Neuronal stem cell (in vitro differentiated cells): ENCODE measurements at regions not wholly inside any gene's neighbourhood (a gene's known extent, or its start where the extent isn't known, plus 50 kb on each side); places are given as distances from the start of the nearest gene placed in this dataset.

Experiments used
- DNase-seq: peaks from one replicate; pipeline ENCODE4 v3.0.0-alpha.2; 2013; ENCODE audit warnings: low spot score
- H2AFZ ChIP-seq: one replicate; pipeline ENCODE4 v1.6.1; 2013; ENCODE audit warnings: mild to moderate bottlenecking, low read length, inconsistent platforms
- H2AK5ac ChIP-seq: 2 replicates; pipeline ENCODE4 v1.6.1; 2013; ENCODE audit warnings: low read depth, mild to moderate bottlenecking, inconsistent platforms, low read length, moderate library complexity, mixed read lengths
- H2BK120ac ChIP-seq: 2 replicates; pipeline ENCODE4 v1.6.1; 2013; ENCODE audit warnings: low read depth, mild to moderate bottlenecking, inconsistent platforms, low read length, moderate library complexity, mixed read lengths
- H2BK12ac ChIP-seq: one replicate; pipeline ENCODE4 v1.6.1; 2013; ENCODE audit warnings: low read length, inconsistent platforms
- H2BK15ac ChIP-seq: 2 replicates; pipeline ENCODE4 v1.6.1; 2013; ENCODE audit warnings: mild to moderate bottlenecking, low read length, inconsistent platforms, mixed read lengths
- H2BK5ac ChIP-seq: one replicate; pipeline ENCODE4 v1.6.1; 2013; ENCODE audit warnings: inconsistent platforms, mild to moderate bottlenecking, low read length, moderate library complexity
- H3K14ac ChIP-seq: one replicate; pipeline ENCODE4 v1.6.1; 2013; ENCODE audit warnings: low read length, inconsistent platforms
- H3K18ac ChIP-seq: 2 replicates; pipeline ENCODE4 v1.6.1; 2013; ENCODE audit warnings: low read length, inconsistent platforms
- H3K23ac ChIP-seq: 2 replicates; pipeline ENCODE4 v1.6.1; 2013; ENCODE audit warnings: low read depth, mild to moderate bottlenecking, mixed read lengths, low read length, inconsistent platforms; ENCODE audit not compliant: poor library complexity
- H3K27ac ChIP-seq: replicated peaks from 3 replicates; pipeline ENCODE4 v1.5.1; 2013; ENCODE audit warnings: low read length, inconsistent platforms
- H3K27me3 ChIP-seq, 3 experiments: 2 replicates each; pipeline ENCODE4 v1.6.1; 2013; ENCODE audit warnings: low read length in 3 of 3, mild to moderate bottlenecking in 2 of 3, inconsistent platforms in 1 of 3, low read depth in 1 of 3, mixed read lengths in 1 of 3, moderate library complexity in 1 of 3; ENCODE audit not compliant: control insufficient read depth in 3 of 3, insufficient read depth in 3 of 3
- H3K36me3 ChIP-seq, 2 donors: replicated peaks in 1 of 2; 2 replicates each; pipeline ENCODE4 v1.6.1; 2013; ENCODE audit warnings: low read length in 2 of 2; ENCODE audit not compliant: control insufficient read depth in 2 of 2, insufficient read depth in 2 of 2
- H3K4ac ChIP-seq: 2 replicates; pipeline ENCODE4 v1.6.1; 2013; ENCODE audit warnings: inconsistent platforms, mild to moderate bottlenecking, low read length, moderate library complexity
- H3K4me1 ChIP-seq, 2 donors: 1 replicate in 1 of 2; 2 replicates in 1 of 2; pipeline ENCODE4 v1.6.1; 2013; ENCODE audit warnings: low read length in 2 of 2, low read depth in 1 of 2; ENCODE audit not compliant: control insufficient read depth in 2 of 2, insufficient read depth in 1 of 2
- H3K4me2 ChIP-seq: one replicate; pipeline ENCODE4 v1.6.1; 2013; ENCODE audit warnings: mild to moderate bottlenecking, low read length, inconsistent platforms; ENCODE audit not compliant: insufficient read depth, poor library complexity, severe bottlenecking
- H3K4me3 ChIP-seq, 2 donors: 2 replicates each; pipeline ENCODE4 v1.5.1; 2013; ENCODE audit warnings: low read length in 2 of 2, mild to moderate bottlenecking in 2 of 2, inconsistent platforms in 1 of 2, moderate library complexity in 1 of 2
- H3K79me1 ChIP-seq: one replicate; pipeline ENCODE4 v1.6.1; 2013; ENCODE audit warnings: low read depth, mild to moderate bottlenecking, inconsistent platforms, low read length, moderate library complexity
- H3K9ac ChIP-seq: one replicate; pipeline ENCODE4 v1.6.1; 2013; ENCODE audit warnings: mild to moderate bottlenecking, low read depth, low read length, inconsistent platforms; ENCODE audit not compliant: poor library complexity
- H3K9me3 ChIP-seq, 2 donors: replicated peaks in 1 of 2; 2 replicates each; pipeline versions ENCODE3 to v1.6.1; 2013; ENCODE audit warnings: low read length in 2 of 2, mild to moderate bottlenecking in 2 of 2, inconsistent platforms in 1 of 2, low read depth in 1 of 2, mixed read lengths in 1 of 2, moderate library complexity in 1 of 2; ENCODE audit not compliant: control insufficient read depth in 2 of 2, insufficient read depth in 1 of 2
- H4K8ac ChIP-seq: one replicate; pipeline ENCODE4 v1.6.1; 2013; ENCODE audit warnings: low read depth, mild to moderate bottlenecking, inconsistent platforms, low read length, moderate library complexity
- H4K91ac ChIP-seq: one replicate; pipeline ENCODE4 v1.6.1; 2013; ENCODE audit warnings: low read length, low read depth, mild to moderate bottlenecking, inconsistent platforms; ENCODE audit not compliant: poor library complexity
- WGBS, 2 donors: extraction: QIAGEN DNeasy Blood & Tissue Kit; methylation state at CpG; one replicate each; pipeline ENCODE4 v1.1.7; 2013; ENCODE audit warnings: missing lambda C conversion rate in 2 of 2, mixed read lengths in 1 of 2; ENCODE audit not compliant: insufficient read length in 2 of 2, insufficient replicate concordance in 1 of 2; ENCODE audit errors: extremely low coverage in 2 of 2; 5-methylcytosine and 5-hydroxymethylcytosine counted together

DNA sequence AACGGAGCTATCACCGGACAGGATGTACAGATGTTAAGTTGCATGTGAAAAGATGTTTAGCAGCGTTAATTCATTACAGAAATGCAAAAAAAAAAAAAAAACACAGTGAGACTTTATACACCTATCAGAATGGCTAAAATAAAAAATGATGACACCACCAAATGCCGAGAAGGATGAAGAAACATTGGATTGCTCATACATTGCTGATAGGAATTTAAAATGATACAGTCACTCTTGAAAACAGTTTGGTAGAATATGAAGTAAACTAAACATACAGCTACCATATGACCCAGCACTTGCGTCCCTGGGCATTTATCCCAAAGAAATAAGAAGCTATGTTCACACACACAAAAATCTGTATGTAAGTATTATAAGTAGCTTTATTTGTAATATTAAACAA lies 574.1 kb downstream of the SLC16A7 start:
- no peaks in the 10 kb centered on the region for H3K4me1 ChIP-seq
- no peak overlapping the region for H3K4me3 ChIP-seq
- H2AFZ ChIP-seq: no peak overlapping the region
- H4K91ac ChIP-seq: no peak overlapping the region
- no CpG with 5 or more reads among the region's 5 CpGs for WGBS, 2 donors
- no peak overlapping the region for H3K23ac ChIP-seq
- no peak overlapping the region for H2BK12ac ChIP-seq
- no peaks in the 10 kb centered on the region for H3K79me1 ChIP-seq
- no peak overlapping the region for H2BK15ac ChIP-seq
- no peak overlapping the region for H3K18ac ChIP-seq
- no peak overlapping the region for H3K14ac ChIP-seq
- no peak overlapping the region for H3K4me2 ChIP-seq
- H2AK5ac ChIP-seq: no peak overlapping the region
- no peak overlapping the region for H2BK120ac ChIP-seq
- no peak overlapping the region for H4K8ac ChIP-seq
- H3K4ac ChIP-seq: no peak overlapping the region
- no peak overlapping the region for H3K27ac ChIP-seq
- no peaks in the 10 kb centered on the region for H3K9me3 ChIP-seq
- no peak overlapping the region for H3K9ac ChIP-seq
- H2BK5ac ChIP-seq: no peak overlapping the region
- no peaks in the 10 kb centered on the region for H3K27me3 ChIP-seq
- H3K36me3 ChIP-seq: no peaks in the 10 kb centered on the region
- DNase-seq: no peak

DNA sequence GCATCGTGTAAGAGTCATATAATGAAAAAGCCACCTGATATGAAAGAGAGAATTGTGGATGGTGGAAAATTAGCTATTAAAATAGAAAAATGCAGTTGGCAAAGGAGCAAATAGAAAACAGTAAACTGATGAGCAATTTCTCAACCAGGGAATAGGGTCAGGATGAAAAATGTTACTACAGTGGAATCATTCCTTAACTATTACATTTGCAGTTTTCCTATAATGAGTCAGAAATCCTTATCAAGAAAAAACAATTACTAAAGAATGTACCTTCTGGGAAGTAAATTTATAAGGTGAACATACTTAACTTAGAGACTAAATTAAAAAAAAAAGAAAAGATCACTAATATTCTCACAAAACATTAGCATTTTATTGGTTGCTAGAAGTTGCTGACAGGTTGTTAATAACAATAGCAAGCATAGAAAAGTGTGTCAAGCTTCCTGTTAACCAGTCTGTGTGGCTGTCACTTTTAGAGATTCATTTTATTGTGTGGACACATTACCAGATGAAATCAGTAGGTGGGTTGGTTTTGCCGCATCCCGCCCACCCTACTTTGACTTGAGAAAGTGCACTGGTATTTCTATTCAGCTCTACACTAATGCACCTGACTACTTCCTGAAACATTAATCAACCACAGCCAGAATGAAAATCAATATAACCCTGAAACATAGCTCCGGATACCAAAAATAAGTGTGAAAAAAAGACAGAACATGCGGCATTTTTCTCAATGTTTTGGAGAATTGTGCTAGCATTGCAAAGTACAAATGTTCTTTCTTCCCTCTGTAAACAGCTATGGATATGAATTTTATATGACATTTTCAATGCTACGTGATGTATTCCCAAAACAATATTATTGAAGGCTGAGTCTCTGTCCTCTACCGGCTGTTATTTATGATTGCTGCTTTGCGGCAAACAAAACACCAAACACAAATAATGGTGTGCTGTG lies 576.7 kb downstream of the SLC16A7 start:
- no peak overlapping the region for H3K18ac ChIP-seq

DNA sequence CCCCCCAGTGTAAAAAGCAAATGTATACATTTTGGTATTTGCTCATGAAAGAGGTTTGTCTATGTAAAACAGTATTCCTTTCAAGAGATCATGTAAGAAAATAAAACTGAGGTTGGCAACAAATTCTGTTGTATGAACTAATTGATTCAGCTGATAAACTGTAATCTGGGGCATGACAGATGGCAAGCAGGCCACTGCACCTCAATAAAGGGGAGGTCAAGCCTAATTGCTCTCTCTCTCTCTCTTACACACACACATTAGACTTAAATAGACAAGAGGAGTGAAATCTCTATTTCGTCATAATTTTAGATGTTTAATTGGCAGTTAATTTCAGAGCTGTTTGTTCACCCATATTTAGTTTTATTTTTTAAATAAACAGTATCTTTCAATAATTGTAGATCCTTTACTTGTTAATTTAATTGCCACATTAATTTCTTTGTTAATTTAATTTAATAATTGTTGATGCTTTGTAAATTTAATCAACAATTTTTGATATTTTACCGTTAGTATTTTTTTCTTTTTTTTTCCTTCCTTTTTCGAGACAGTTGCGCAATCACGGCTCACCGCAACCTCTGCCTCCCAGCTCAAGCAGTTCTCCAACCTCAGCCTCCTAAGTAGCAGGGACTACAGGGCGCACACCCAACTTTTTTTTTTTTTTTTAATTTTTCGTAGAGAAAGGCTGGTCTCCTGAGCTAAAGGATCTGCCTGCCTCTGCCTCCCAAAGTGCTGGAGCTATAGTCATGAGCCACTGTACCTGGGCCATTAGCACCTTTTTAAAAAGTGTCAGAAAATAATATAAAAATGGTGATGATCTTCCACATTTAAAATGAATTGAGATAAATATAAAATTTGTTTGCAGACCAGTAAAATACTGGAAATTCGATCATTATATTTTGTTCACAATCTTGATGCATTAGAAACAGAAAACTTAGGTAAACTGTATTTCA lies 577.7 kb downstream of the SLC16A7 start:
- no peak overlapping the region for H3K9ac ChIP-seq
- H4K91ac ChIP-seq: no peak overlapping the region
- no peak overlapping the region for H2BK5ac ChIP-seq
- no peak overlapping the region for H2BK15ac ChIP-seq
- H2AK5ac ChIP-seq: no peak overlapping the region
- no peak overlapping the region for H2BK120ac ChIP-seq
- no peaks in the 10 kb centered on the region for H3K27me3 ChIP-seq
- DNase-seq: no peak
- no peak overlapping the region for H3K14ac ChIP-seq
- H3K27ac ChIP-seq: no peak overlapping the region
- no peak overlapping the region for H3K4me2 ChIP-seq
- WGBS, 2 donors: no CpG with 5 or more reads among the region's 9 CpGs
- H3K4me3 ChIP-seq: no peak overlapping the region
- no peak overlapping the region for H3K4ac ChIP-seq
- no peaks in the 10 kb centered on the region for H3K4me1 ChIP-seq
- no peak overlapping the region for H4K8ac ChIP-seq
- H3K36me3 ChIP-seq: no peaks in the 10 kb centered on the region
- H3K9me3 ChIP-seq: no peaks in the 10 kb centered on the region
- H3K23ac ChIP-seq: no peak overlapping the region
- no peaks in the 10 kb centered on the region for H3K79me1 ChIP-seq
- H2BK12ac ChIP-seq: no peak overlapping the region
- no peak overlapping the region for H3K18ac ChIP-seq
- no peak overlapping the region for H2AFZ ChIP-seq

More for the DNA sequence above, 576.7 kb downstream of the SLC16A7 start:
- Histone ChIP-seq H3K27me3 (no peaks in the 10 kb centered on the region), H3K4me3 (no peak overlapping the region), H3K4me2 (no peak overlapping the region), H2BK5ac (no peak overlapping the region), H3K9ac (no peak overlapping the region), H3K4ac (no peak overlapping the region), H3K14ac (no peak overlapping the region), H3K79me1 (no peaks in the 10 kb centered on the region), H2BK120ac (no peak overlapping the region), H4K91ac (no peak overlapping the region), H3K4me1 (no peaks in the 10 kb centered on the region), H3K9me3 (no peaks in the 10 kb centered on the region), H2AK5ac (no peak overlapping the region), H3K36me3 (no peaks in the 10 kb centered on the region), H4K8ac (no peak overlapping the region), H2AFZ (no peak overlapping the region), H2BK15ac (no peak overlapping the region), H3K23ac (no peak overlapping the region), H2BK12ac (no peak overlapping the region), H3K27ac (no peak overlapping the region)
- WGBS, 2 donors: no CpG with 5 or more reads among the region's 8 CpGs
- DNase-seq: no peak

DNA sequence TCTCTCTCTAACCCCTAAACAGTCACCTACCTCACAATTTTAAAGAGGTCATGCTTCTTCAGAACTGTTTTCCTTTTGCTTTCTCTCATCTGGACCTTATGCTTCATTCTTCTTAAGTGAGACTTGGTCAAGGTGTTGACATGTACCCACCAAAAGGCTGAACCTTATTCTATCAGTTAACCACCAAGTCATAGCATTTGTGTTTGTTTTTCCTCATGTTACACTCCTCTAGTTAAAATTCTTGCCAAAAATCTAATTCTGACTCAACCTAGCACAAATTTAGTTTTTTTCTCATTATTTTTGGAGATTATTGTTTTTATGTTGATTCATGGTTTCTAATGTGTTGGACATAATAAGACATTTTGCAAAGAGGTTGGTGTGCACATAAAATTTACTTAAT lies 578.6 kb downstream of the SLC16A7 start:
- Histone ChIP-seq H3K23ac (no peak overlapping the region), H3K79me1 (no peaks in the 10 kb centered on the region), H2BK5ac (no peak overlapping the region), H3K14ac (no peak overlapping the region), H3K18ac (no peak overlapping the region), H3K4me2 (no peak overlapping the region), H3K27ac (no peak overlapping the region), H2AFZ (no peak overlapping the region), H3K9me3 (no peaks in the 10 kb centered on the region), H2BK15ac (no peak overlapping the region), H2BK12ac (no peak overlapping the region), H3K36me3 (no peaks in the 10 kb centered on the region), H3K4me1 (no peaks in the 10 kb centered on the region), H3K9ac (no peak overlapping the region), H3K4me3 (no peak overlapping the region), H3K27me3 (no peaks in the 10 kb centered on the region), H4K8ac (no peak overlapping the region), H2AK5ac (no peak overlapping the region), H2BK120ac (no peak overlapping the region), H4K91ac (no peak overlapping the region), H3K4ac (no peak overlapping the region)
- DNase-seq: no peak
